HCT116 (cell line): ENCODE measurements at regions not wholly inside any gene's neighbourhood (a gene's known extent, or its start where the extent isn't known, plus 50 kb on each side); places are given as distances from the start of the nearest gene placed in this dataset.
"Not testable (repeated sequence)": the region's sequence is repeated elsewhere in the genome, so short reads cannot be mapped to it uniquely, and the experiment has no call there.

Experiments used
- ATAC-seq: fragments of 200-7000 bp; cut with Tn5 transposase; 2 replicates; pipeline ENCODE4 v1.9.1; 2020; ENCODE audit warnings: mild to moderate bottlenecking, moderate library complexity
- BruUV-seq: library from RNA; stranded (reverse); fragments of 400-500 nt; replicated peaks from 2 replicates; lab custom pipeline; 2021; lab: Mats Ljungman, UMichigan
- CTCF ChIA-PET: fragments of 300-600 bp; sonication (Branson Sonifier 250); formaldehyde crosslinking; loops from one replicate; lab custom pipeline; 2021; ENCODE audit warnings: antibody characterized with exemption; lab: Charles Lee
- POLR2A ChIA-PET: fragments of 300-600, 350-600 bp; sonication (Branson Sonifier 250); formaldehyde crosslinking; loops from one replicate; lab custom pipeline; 2021; ENCODE audit warnings: antibody characterized with exemption; lab: Charles Lee
- RAD21 ChIA-PET, 2 experiments: fragments of 300-600 bp; sonication (Branson Sonifier 250); formaldehyde crosslinking; loops; one replicate each; lab custom pipeline; 2023; ENCODE audit warnings: low total read pairs in 2 of 2; ENCODE audit not compliant: uncharacterized antibody in 2 of 2, unreplicated experiment in 2 of 2, low non-redundant PET in 1 of 2; lab: Charles Lee
- DNase-seq: peaks from one replicate; pipeline ENCODE4 v3.0.0-alpha.2; 2010; ENCODE audit warnings: low read depth, low spot score
- H2AFZ ChIP-seq: fragments of 200-600 bp; shearing (Covaris generic), sonication (generic); 2 replicates; pipeline ENCODE4 v1.6.1; 2017; ENCODE audit warnings: low read depth, mixed run types, mixed read lengths, antibody characterized with exemption, low read length; ENCODE audit not compliant: poor library complexity, severe bottlenecking
- H3K27ac ChIP-seq: 2 replicates; pipeline ENCODE4 v1.5.1; 2012; ENCODE audit warnings: low read depth, low read length
- H3K27me3 ChIP-seq: fragments of 200-600 bp; sonication (generic); 2 replicates; pipeline ENCODE4 v1.6.1; 2016; ENCODE audit warnings: mixed run types, low read length, mixed read lengths; ENCODE audit not compliant: insufficient read depth
- H3K36me3 ChIP-seq, 2 experiments: fragments of 200-500 bp in 1 of 2; fragments of 200-600 bp in 1 of 2; sonication (Bioruptor generic) in 1 of 2; sonication (generic) in 1 of 2; 2 replicates each; pipeline versions ENCODE4 v1.5.1 to v1.6.1; 2014 to 2016; ENCODE audit warnings: low read length in 2 of 2, inconsistent platforms in 1 of 2, mixed read lengths in 1 of 2, mixed run types in 1 of 2; ENCODE audit not compliant: insufficient read depth in 2 of 2, control insufficient read depth in 1 of 2
- H3K4me1 ChIP-seq, 2 experiments: fragments of 200-600 bp in 1 of 2; sonication (generic) in 1 of 2; 2 replicates each; pipeline versions ENCODE4 v1.5.1 to v1.6.1; 2012 to 2017; ENCODE audit warnings: low read length in 2 of 2, inconsistent platforms in 1 of 2, mild to moderate bottlenecking in 1 of 2, mixed read lengths in 1 of 2, mixed run types in 1 of 2, moderate library complexity in 1 of 2; ENCODE audit not compliant: insufficient read depth in 2 of 2, control insufficient read depth in 1 of 2
- H3K4me2 ChIP-seq: fragments of 200-600 bp; sonication (generic); 2 replicates; pipeline ENCODE4 v1.6.1; 2017; ENCODE audit warnings: mixed run types, low read length, mixed read lengths
- H3K4me3 ChIP-seq, 2 experiments: fragments of 200-600 bp in 1 of 2; sonication (generic) in 1 of 2; replicated peaks in 1 of 2; 2 replicates each; pipeline ENCODE4 v1.5.1; 2011 to 2016; ENCODE audit warnings: low read length in 2 of 2, control low read depth in 1 of 2, low read depth in 1 of 2, mild to moderate bottlenecking in 1 of 2, mixed read lengths in 1 of 2, mixed run types in 1 of 2
- H3K79me2 ChIP-seq: fragments of 200-600 bp; sonication (generic); 2 replicates; pipeline ENCODE4 v1.6.1; 2017; ENCODE audit warnings: mild to moderate bottlenecking, mixed run types, low read length, moderate library complexity, mixed read lengths; ENCODE audit not compliant: insufficient read depth
- H3K9ac ChIP-seq: fragments of 200-600 bp; sonication (generic); 2 replicates; pipeline ENCODE4 v1.6.1; 2016; ENCODE audit warnings: low read length, mixed read lengths
- H3K9me2 ChIP-seq: fragments of 200-600 bp; sonication (generic), shearing (Covaris generic); 2 replicates; pipeline ENCODE4 v1.6.1; 2017; ENCODE audit warnings: mixed run types, mild to moderate bottlenecking, moderate library complexity; ENCODE audit not compliant: insufficient read depth
- H3K9me3 ChIP-seq, 2 experiments: fragments of 200-500 bp in 1 of 2; fragments of 200-600 bp in 1 of 2; sonication (Bioruptor generic) in 1 of 2; sonication (generic) in 1 of 2; 2 replicates each; pipeline ENCODE4 v1.6.1; 2014 to 2017; ENCODE audit warnings: low read length in 2 of 2, mixed read lengths in 2 of 2, inconsistent platforms in 1 of 2, low read depth in 1 of 2, mild to moderate bottlenecking in 1 of 2, mixed run types in 1 of 2, moderate library complexity in 1 of 2; ENCODE audit not compliant: control insufficient read depth in 1 of 2, insufficient read depth in 1 of 2
- H4K20me1 ChIP-seq: fragments of 200-600 bp; sonication (generic), shearing (Covaris generic); 2 replicates; pipeline ENCODE4 v1.6.1; 2017; ENCODE audit warnings: mixed run types, mild to moderate bottlenecking, moderate library complexity; ENCODE audit not compliant: insufficient read depth
- ATF3 ChIP-seq: IDR thresholded peaks from 2 replicates; pipeline ENCODE4 v1.6.1; 2012
- ELF1 ChIP-seq: IDR thresholded peaks from 2 replicates; pipeline ENCODE4 v1.6.1; 2012; ENCODE audit warnings: low read depth, borderline replicate concordance
- FOSL1 ChIP-seq: IDR thresholded peaks from 2 replicates; pipeline ENCODE4 v1.6.1; 2012; ENCODE audit warnings: low read depth
- MAX ChIP-seq: IDR thresholded peaks from 2 replicates; pipeline ENCODE4 v1.6.1; 2012
- SIN3A ChIP-seq: IDR thresholded peaks from 2 replicates; pipeline ENCODE4 v1.6.1; 2012; ENCODE audit warnings: low read depth
- TCF7L2 ChIP-seq: IDR thresholded peaks from 2 replicates; pipeline ENCODE4 v1.7.0; 2011; ENCODE audit warnings: borderline replicate concordance, inconsistent platforms; ENCODE audit not compliant: insufficient read depth, insufficient read length; ENCODE audit errors: extremely low read depth
- ZBTB33 ChIP-seq: IDR thresholded peaks from 2 replicates; pipeline ENCODE4 v1.6.1; 2011; ENCODE audit warnings: mild to moderate bottlenecking, low read length, moderate library complexity; ENCODE audit not compliant: insufficient replicate concordance; ENCODE audit errors: extremely low read depth
- ZFX ChIP-seq: fragments of 450-650 bp; IDR thresholded peaks from 2 replicates; pipeline ENCODE4 v1.6.1; 2017
- ZNF274 ChIP-seq: fragments of 200-500 bp; sonication (Bioruptor generic); IDR thresholded peaks from 2 replicates; pipeline ENCODE4 v1.6.1; 2014; ENCODE audit warnings: mild to moderate bottlenecking, low read depth, low read length, inconsistent platforms
- intact Hi-C: fragments of 100-400 bp; cut with micrococcal nuclease; formaldehyde crosslinking; loops from 2 replicates; pipeline ENCODE4 v1.10.0; 2022

DNA sequence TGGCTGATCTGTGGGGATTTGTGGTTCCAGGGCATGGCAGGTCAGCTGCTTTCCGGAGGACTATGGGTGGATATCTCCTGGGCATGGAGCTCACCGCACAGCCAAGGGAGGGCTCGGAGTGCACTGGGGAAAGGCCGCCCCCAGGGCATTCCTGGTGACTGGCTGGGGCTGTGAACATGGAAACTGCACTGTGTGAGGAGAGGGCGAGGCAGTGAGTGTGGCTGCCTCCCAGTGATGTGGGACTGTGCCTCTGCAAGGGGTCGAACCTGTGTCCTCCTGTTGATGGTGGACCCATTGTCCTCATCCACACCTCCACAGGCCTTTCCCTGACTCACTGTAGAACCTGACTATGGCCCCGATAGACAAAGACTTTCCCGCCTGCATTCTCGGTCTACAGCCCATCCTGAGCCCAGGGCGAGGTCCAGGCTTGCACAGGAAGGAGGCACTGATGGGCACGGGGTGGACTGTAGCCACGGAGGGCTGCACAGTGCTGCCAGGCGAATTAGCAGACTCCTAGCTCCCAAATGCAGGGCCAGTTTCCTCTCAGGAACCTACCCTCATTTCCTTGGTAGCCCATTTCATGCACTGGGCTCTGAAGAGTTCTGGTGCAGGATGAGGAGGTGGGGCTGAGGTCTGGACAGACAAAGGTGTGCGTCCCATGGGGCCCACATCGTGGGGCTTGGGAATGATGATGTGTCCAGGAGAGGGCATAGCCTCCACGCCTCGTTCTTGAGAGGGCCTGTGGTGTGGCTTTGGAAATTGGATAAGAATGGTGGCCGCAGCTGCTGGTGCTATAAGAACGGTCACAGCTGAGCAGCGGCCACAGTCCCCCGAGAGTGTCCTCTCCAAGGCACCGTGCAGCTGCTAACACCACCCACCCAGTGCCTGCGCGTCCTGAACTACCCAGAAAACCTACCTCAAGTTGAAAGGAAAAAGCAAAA lies 415.1 kb downstream of the TMEM121 start (continued):
- TF ChIP-seq TCF7L2 (no peak), ZNF274 (no peak), ELF1 (no peak), MAX (no peak), ZFX (no peak), SIN3A (no peak), ZBTB33 (no peak), ATF3 (no peak), FOSL1 (no peak)

- H3K4me3 ChIP-seq, BruUV-seq, H3K36me3 ChIP-seq, H3K9ac ChIP-seq, H3K4me1 ChIP-seq, intact Hi-C loops, H3K4me2 ChIP-seq, H4K20me1 ChIP-seq, RAD21 ChIA-PET, H2AFZ ChIP-seq, CTCF ChIA-PET, H3K9me3 ChIP-seq, ATAC-seq, H3K27me3 ChIP-seq, H3K9me2 ChIP-seq, DNase-seq, H3K27ac ChIP-seq, POLR2A ChIA-PET, H3K79me2 ChIP-seq: not testable (repeated sequence)
Measured at GRCh38 chr14:105942725-105943124, 416.3 kb downstream of the TMEM121 start.
